Endodermal cell (in vitro differentiated cells): ENCODE measurements at regions not wholly inside any gene's neighbourhood (a gene's known extent, or its start where the extent isn't known, plus 50 kb on each side); places are given as distances from the start of the nearest gene placed in this dataset.

Source experiments
- DNase-seq: peaks from one replicate; pipeline ENCODE4 v3.0.0-alpha.2; 2017
- H3K27ac ChIP-seq: 2 replicates; pipeline ENCODE4 v1.5.1; 2013; ENCODE audit warnings: mild to moderate bottlenecking, low read depth, low read length, moderate library complexity
- H3K27me3 ChIP-seq: 2 replicates; pipeline ENCODE4 v1.6.1; 2013; ENCODE audit warnings: mild to moderate bottlenecking, low read length, moderate library complexity; ENCODE audit not compliant: insufficient read depth, control insufficient read depth, poor library complexity, severe bottlenecking
- H3K36me3 ChIP-seq: 2 replicates; pipeline ENCODE4 v1.7.0; 2013; ENCODE audit warnings: mild to moderate bottlenecking, low read length, moderate library complexity; ENCODE audit not compliant: control insufficient read depth, insufficient read depth
- H3K4me1 ChIP-seq: one replicate; pipeline ENCODE4 v1.7.0; 2013; ENCODE audit warnings: low read length; ENCODE audit not compliant: control insufficient read depth, insufficient read depth
- H3K4me3 ChIP-seq: 2 replicates; pipeline ENCODE4 v1.5.1; 2013; ENCODE audit warnings: mild to moderate bottlenecking, low read length, moderate library complexity
- H3K9ac ChIP-seq: 2 replicates; pipeline ENCODE4 v1.6.1; 2013; ENCODE audit warnings: mild to moderate bottlenecking, low read length, moderate library complexity; ENCODE audit not compliant: poor library complexity, severe bottlenecking; ENCODE audit errors: extremely low read depth
- H3K9me3 ChIP-seq: 2 replicates; pipeline ENCODE4 v1.6.1; 2013; ENCODE audit warnings: mild to moderate bottlenecking, low read length, moderate library complexity; ENCODE audit not compliant: control insufficient read depth
- H3K27ac Mint-ChIP-seq: 2 replicates; pipeline ENCODE4 v1.8.0; 2020; ENCODE audit warnings: mixed read lengths
- H3K27me3 Mint-ChIP-seq: 2 replicates; pipeline ENCODE4 v1.8.0; 2021; ENCODE audit warnings: mild to moderate bottlenecking, mixed read lengths; ENCODE audit not compliant: insufficient read depth
- H3K36me3 Mint-ChIP-seq: 2 replicates; pipeline ENCODE4 v1.8.0; 2020; ENCODE audit warnings: low read depth, mixed read lengths
- H3K4me1 Mint-ChIP-seq: 2 replicates; pipeline ENCODE4 v1.8.0; 2020; ENCODE audit warnings: mixed read lengths
- H3K4me3 Mint-ChIP-seq: 2 replicates; pipeline ENCODE4 v1.8.0; 2020; ENCODE audit warnings: mild to moderate bottlenecking, moderate library complexity, mixed read lengths
- H3K9me3 Mint-ChIP-seq: 2 replicates; pipeline ENCODE4 v1.8.0; 2020; ENCODE audit warnings: mild to moderate bottlenecking, mixed read lengths
- WGBS, 2 experiments: methylation state at CpG; one replicate each; pipeline versions ENCODE4 v1.1.5 to v1.1.7; 2013; ENCODE audit warnings: missing lambda C conversion rate in 2 of 2, mixed read lengths in 1 of 2; ENCODE audit not compliant: insufficient coverage in 1 of 2, insufficient read length in 1 of 2; 5-methylcytosine and 5-hydroxymethylcytosine counted together
- TF ChIP-seq, protein P1 (sequence below): fragments of 200-600 bp; sonication (generic); conservative IDR thresholded peaks from 2 replicates; pipeline ENCODE4 v1.5.0; 2021; ENCODE audit warnings: antibody characterized with exemption, mild to moderate bottlenecking

DNA sequence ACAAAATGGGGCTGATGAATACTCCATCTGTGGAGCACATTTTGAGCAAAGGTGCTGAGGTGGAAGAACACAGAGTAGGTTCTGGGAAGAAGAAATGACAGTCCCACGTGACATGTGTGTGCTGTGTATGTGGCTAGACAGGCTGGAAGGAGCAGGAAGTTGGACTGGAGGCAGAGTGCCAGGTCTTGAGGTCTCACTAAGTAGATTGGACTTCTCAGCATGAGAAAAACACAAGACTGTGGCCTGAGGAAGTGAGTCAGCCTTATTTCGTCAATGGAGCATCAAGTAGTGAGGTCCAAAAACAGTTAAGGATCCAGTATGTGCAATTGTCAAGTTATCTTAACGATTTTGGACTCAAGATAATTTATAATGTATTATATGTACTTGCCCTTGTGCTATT, 736.5 kb downstream of the KCNJ2 start:
- Mint-ChIP-seq H3K36me3 (no peaks in the 10 kb centered on the region), H3K4me3 (no peak overlapping the region), H3K27ac (no peak overlapping the region), H3K27me3 (no peaks in the 10 kb centered on the region), H3K9me3 (peaks cover 15% of the 10 kb centered on the region), H3K4me1 (peaks cover 5% of the 10 kb centered on the region)
- 87 to 90% methylated on average over 2 of the region's 3 CpGs for WGBS, 2 experiments
- Histone ChIP-seq H3K9me3 (peaks cover 6% of the 10 kb centered on the region), H3K27ac (no peak overlapping the region), H3K9ac (no peak overlapping the region), H3K36me3 (no peaks in the 10 kb centered on the region), H3K4me3 (no peak overlapping the region), H3K27me3 (no peaks in the 10 kb centered on the region), H3K4me1 (no peaks in the 10 kb centered on the region)
- TF ChIP-seq, protein P1, sequence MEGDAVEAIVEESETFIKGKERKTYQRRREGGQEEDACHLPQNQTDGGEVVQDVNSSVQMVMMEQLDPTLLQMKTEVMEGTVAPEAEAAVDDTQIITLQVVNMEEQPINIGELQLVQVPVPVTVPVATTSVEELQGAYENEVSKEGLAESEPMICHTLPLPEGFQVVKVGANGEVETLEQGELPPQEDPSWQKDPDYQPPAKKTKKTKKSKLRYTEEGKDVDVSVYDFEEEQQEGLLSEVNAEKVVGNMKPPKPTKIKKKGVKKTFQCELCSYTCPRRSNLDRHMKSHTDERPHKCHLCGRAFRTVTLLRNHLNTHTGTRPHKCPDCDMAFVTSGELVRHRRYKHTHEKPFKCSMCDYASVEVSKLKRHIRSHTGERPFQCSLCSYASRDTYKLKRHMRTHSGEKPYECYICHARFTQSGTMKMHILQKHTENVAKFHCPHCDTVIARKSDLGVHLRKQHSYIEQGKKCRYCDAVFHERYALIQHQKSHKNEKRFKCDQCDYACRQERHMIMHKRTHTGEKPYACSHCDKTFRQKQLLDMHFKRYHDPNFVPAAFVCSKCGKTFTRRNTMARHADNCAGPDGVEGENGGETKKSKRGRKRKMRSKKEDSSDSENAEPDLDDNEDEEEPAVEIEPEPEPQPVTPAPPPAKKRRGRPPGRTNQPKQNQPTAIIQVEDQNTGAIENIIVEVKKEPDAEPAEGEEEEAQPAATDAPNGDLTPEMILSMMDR, result no peak
- no peak for DNase-seq

DNA sequence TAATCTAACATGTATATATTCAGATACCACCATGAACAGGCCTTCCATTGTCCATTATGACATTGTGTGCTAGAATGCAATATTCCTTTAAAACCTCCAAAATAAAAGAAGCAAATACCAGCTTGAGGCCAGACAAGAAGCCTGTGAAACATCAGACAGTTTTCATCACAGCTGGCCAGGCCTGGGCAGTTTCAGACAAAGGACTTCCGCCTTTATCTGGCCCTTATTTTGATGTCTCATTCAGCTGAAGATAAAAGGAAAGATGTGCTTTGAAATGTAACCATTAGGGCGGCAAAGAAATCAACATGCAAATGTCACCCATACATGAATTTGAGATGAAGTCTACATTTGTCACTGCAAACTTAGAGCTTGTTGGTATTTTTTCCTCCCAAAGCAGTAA, 737.5 kb downstream of the KCNJ2 start:
- Mint-ChIP-seq H3K27me3 (no peaks in the 10 kb centered on the region), H3K9me3 (peaks cover 20% of the 10 kb centered on the region), H3K27ac (no peak overlapping the region), H3K4me1 (peaks cover 5% of the 10 kb centered on the region), H3K36me3 (no peaks in the 10 kb centered on the region), H3K4me3 (no peak overlapping the region)
- no peaks in the 10 kb centered on the region for H3K4me1 ChIP-seq
- TF ChIP-seq, protein P1, result no peak
- WGBS, 2 experiments, result 37 to 38% methylated on average over 2 of the region's 2 CpGs
- DNase-seq, result no peak
- no peak overlapping the region for H3K9ac ChIP-seq
- H3K27me3 ChIP-seq, result no peaks in the 10 kb centered on the region
- H3K27ac ChIP-seq, result peak overlapping the region; percentile 66
- H3K4me3 ChIP-seq, result no peak overlapping the region
- H3K9me3 ChIP-seq, result peaks cover under 1% of the 10 kb centered on the region
- H3K36me3 ChIP-seq, result no peaks in the 10 kb centered on the region

DNA sequence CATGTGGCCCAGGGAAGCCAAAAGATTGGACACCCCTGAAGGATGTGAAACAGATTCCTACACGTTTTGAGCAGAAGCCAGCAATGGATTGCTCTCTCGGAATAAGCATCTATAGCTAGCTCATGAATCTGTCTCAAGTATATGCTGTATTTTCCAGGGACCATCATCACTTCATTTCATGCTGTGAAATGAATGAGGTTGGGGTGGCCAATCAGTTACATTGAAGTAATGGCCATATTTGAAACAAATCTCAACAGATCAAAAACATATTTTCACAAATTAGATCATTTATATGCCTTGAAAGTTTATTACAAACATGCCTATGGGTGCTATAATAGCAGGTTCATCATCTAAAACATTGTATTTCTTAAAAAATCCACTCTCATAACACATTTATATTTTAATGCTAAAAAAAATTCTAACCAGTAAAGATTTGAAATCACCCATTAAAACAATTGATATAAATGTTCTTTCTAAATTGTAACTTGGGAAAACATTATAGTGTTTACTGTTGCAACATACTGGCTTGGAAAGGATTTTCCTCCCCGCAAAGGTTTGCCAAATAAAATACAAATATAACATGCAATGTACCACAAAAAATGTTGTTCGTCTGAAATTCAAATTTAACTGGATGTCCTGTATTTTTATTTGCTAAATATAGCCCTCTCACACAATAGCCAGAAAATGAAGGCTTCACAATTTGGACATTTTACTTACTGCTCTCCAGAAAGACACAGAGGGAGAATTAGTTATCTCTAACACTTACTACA, 743.6 kb downstream of the KCNJ2 start:
- DNase-seq, result no peak
- Histone ChIP-seq H3K4me3 (no peak overlapping the region), H3K9ac (no peak overlapping the region), H3K36me3 (no peaks in the 10 kb centered on the region), H3K4me1 (no peaks in the 10 kb centered on the region), H3K27me3 (no peaks in the 10 kb centered on the region), H3K27ac (no peak overlapping the region), H3K9me3 (peaks cover 11% of the 10 kb centered on the region)
- Mint-ChIP-seq H3K36me3 (no peaks in the 10 kb centered on the region), H3K9me3 (peaks cover 28% of the 10 kb centered on the region), H3K4me3 (no peak overlapping the region), H3K27ac (no peak overlapping the region), H3K4me1 (no peaks in the 10 kb centered on the region), H3K27me3 (no peaks in the 10 kb centered on the region)
- TF ChIP-seq, protein P1, result no peak
- 85 to 100% methylated on average over 2 to 4 of the region's 4 CpGs for WGBS, 2 experiments
